Prostate gland (tissue), 2 donors: ENCODE measurements at regions not wholly inside any gene's neighbourhood (a gene's known extent, or its start where the extent isn't known, plus 50 kb on each side); places are given as distances from the start of the nearest gene placed in this dataset.

Source experiments
- POLR2A ChIP-seq: fragments of 450-650 bp; IDR thresholded peaks from one replicate; pipeline ENCODE4 v1.6.1; 2016; ENCODE audit warnings: antibody characterized with exemption, mild to moderate bottlenecking
- POLR2AphosphoS5 ChIP-seq: sonication (generic); formaldehyde crosslinking; IDR thresholded peaks from one replicate; pipeline ENCODE4 v1.6.1; 2017; ENCODE audit warnings: antibody characterized with exemption
- TF ChIP-seq, protein P1 (sequence below), 4 experiments: fragments of 200-600 bp in 2 of 4; fragments of 450-650 bp in 2 of 4; sonication (generic) in 2 of 4; IDR thresholded peaks; 1 replicate in 3 of 4; 2 replicates in 1 of 4; pipeline ENCODE4 v1.5.1; 2016 to 2019; ENCODE audit warnings: antibody characterized with exemption in 4 of 4, mild to moderate bottlenecking in 2 of 4, moderate library complexity in 2 of 4

DNA sequence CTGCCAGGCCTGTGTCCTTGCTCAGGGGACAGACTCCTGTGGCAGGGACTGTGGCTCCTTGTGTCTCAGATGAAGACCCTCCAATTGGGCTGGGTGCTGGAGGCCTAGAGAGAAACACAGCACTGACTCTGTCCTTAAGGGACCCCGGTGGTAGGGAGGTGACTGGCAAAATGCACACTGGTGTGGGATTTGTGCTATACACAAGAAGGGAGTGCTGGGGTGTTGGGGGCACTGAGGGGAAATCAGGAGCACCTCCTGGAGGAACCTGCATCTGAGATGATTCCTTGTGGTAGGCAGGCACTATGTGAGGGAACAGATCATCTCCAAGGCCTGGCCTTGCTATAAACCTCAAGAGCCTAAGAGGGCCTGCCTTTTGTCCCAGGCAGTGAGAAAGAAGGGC is 149.2 kb downstream of the RPS24 start:
- TF ChIP-seq, protein P1, sequence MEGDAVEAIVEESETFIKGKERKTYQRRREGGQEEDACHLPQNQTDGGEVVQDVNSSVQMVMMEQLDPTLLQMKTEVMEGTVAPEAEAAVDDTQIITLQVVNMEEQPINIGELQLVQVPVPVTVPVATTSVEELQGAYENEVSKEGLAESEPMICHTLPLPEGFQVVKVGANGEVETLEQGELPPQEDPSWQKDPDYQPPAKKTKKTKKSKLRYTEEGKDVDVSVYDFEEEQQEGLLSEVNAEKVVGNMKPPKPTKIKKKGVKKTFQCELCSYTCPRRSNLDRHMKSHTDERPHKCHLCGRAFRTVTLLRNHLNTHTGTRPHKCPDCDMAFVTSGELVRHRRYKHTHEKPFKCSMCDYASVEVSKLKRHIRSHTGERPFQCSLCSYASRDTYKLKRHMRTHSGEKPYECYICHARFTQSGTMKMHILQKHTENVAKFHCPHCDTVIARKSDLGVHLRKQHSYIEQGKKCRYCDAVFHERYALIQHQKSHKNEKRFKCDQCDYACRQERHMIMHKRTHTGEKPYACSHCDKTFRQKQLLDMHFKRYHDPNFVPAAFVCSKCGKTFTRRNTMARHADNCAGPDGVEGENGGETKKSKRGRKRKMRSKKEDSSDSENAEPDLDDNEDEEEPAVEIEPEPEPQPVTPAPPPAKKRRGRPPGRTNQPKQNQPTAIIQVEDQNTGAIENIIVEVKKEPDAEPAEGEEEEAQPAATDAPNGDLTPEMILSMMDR (IDR thresholded peaks at IDR 0.05): no peak
- no peak for TF ChIP-seq POLR2AphosphoS5
- TF ChIP-seq POLR2A: no peak
